ENCODE measurements at regions not wholly inside any gene's neighbourhood (a gene's known extent, or its start where the extent isn't known, plus 50 kb on each side); places are given as distances from the start of the nearest gene placed in this dataset.

DNA sequence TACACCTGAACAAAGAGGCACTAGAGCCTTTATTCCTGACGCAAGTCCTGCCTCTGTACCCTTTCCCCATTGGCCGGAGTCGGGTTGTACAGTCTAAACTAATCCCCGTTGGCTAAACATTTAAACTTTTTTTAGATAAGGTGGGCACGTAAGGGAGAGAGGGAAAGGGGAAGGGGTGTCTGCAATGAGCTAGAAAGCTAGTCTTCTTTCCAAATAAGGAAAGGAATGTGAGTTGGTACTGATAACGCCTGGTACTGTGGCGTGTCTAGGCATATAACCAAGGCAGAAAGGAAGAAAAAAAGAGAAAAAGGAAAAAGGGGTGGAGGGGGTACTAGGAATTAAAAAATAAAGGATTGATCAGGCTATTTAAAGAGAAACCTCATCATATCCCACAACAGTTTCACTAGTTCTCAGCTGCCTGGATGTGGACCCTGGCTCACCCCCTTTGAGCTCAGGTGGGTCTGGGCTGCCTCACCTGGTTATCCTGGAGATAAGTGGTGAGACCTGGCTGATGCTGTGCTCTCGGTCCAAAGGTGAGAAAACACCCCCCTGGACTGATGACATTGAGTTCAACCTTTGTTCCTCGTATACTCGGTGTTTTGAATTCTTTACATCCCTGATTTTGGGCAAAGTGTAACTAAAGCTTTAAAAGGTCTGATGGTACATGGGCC lies 90.9 kb upstream of the EEF2KMT start:
- TF ChIP-seq, protein P1, sequence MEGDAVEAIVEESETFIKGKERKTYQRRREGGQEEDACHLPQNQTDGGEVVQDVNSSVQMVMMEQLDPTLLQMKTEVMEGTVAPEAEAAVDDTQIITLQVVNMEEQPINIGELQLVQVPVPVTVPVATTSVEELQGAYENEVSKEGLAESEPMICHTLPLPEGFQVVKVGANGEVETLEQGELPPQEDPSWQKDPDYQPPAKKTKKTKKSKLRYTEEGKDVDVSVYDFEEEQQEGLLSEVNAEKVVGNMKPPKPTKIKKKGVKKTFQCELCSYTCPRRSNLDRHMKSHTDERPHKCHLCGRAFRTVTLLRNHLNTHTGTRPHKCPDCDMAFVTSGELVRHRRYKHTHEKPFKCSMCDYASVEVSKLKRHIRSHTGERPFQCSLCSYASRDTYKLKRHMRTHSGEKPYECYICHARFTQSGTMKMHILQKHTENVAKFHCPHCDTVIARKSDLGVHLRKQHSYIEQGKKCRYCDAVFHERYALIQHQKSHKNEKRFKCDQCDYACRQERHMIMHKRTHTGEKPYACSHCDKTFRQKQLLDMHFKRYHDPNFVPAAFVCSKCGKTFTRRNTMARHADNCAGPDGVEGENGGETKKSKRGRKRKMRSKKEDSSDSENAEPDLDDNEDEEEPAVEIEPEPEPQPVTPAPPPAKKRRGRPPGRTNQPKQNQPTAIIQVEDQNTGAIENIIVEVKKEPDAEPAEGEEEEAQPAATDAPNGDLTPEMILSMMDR (IDR thresholded peaks at IDR 0.05; ENCODE audit: low read depth, low read length, poor library complexity, severe bottlenecking) = no peak
- TF ChIP-seq EZH2phosphoT487 (IDR thresholded peaks at IDR 0.05; ENCODE audit: borderline replicate concordance, low read length) = no peak
